Skeletal muscle cell (primary cell): ENCODE measurements at regions not wholly inside any gene's neighbourhood (a gene's known extent, or its start where the extent isn't known, plus 50 kb on each side); places are given as distances from the start of the nearest gene placed in this dataset.

Experiments
- DNase-seq: peaks from one replicate; pipeline ENCODE4 v3.0.0-alpha.2; 2010; ENCODE audit warnings: low read depth
- H3K4me3 ChIP-seq: 2 replicates; pipeline ENCODE4 v1.5.1; 2011; ENCODE audit warnings: low read depth, mild to moderate bottlenecking, control low read depth, low read length, moderate library complexity

GRCh38 chr9:82612942-82613341 is 450.0 kb downstream of the RASEF start:
- no peak overlapping the region for H3K4me3 ChIP-seq
- no peak for DNase-seq

GRCh38 chr9:82613498-82613897 is 449.4 kb downstream of the RASEF start:
- H3K4me3 ChIP-seq = no peak overlapping the region
- DNase-seq = no peak

- DNase-seq = no peak
- no peak overlapping the region for H3K4me3 ChIP-seq
Observed at GRCh38 chr9:82616545-82616944, 446.4 kb downstream of the RASEF start.

- DNase-seq = no peak
- H3K4me3 ChIP-seq = no peak overlapping the region
Observed at GRCh38 chr9:82621447-82621846, 441.5 kb downstream of the RASEF start.

- DNase-seq = no peak
- no peak overlapping the region for H3K4me3 ChIP-seq
Observed at GRCh38 chr9:82637368-82637767, 425.6 kb downstream of the RASEF start.

- H3K4me3 ChIP-seq = no peak overlapping the region
- DNase-seq = no peak
Observed at GRCh38 chr9:82645600-82645999, 417.3 kb downstream of the RASEF start.

GRCh38 chr9:82650368-82650767 is 412.6 kb downstream of the RASEF start:
- DNase-seq = no peak

GRCh38 chr9:82651474-82651873 is 411.5 kb downstream of the RASEF start:
- no peak overlapping the region for H3K4me3 ChIP-seq
- no peak for DNase-seq

More at GRCh38 chr9:82650368-82650767, 412.6 kb downstream of the RASEF start:
- no peak overlapping the region for H3K4me3 ChIP-seq

GRCh38 chr9:82665324-82665723 is 397.6 kb downstream of the RASEF start:
- H3K4me3 ChIP-seq = no peak overlapping the region
- no peak for DNase-seq

- H3K4me3 ChIP-seq = no peak overlapping the region
- DNase-seq = no peak
Observed at GRCh38 chr9:82668689-82669199, 394.2 kb downstream of the RASEF start.

- no peak overlapping the region for H3K4me3 ChIP-seq
- DNase-seq = no peak
Observed at GRCh38 chr9:82670000-82670399, 392.9 kb downstream of the RASEF start.

GRCh38 chr9:82670726-82671125 is 392.2 kb downstream of the RASEF start:
- no peak for DNase-seq
- no peak overlapping the region for H3K4me3 ChIP-seq

GRCh38 chr9:82673201-82673600 is 389.7 kb downstream of the RASEF start:
- H3K4me3 ChIP-seq = no peak overlapping the region
- no peak for DNase-seq

GRCh38 chr9:82673919-82674318 is 389.0 kb downstream of the RASEF start:
- no peak overlapping the region for H3K4me3 ChIP-seq
- DNase-seq = no peak

GRCh38 chr9:82675102-82675501 is 387.8 kb downstream of the RASEF start:
- no peak for DNase-seq
- no peak overlapping the region for H3K4me3 ChIP-seq

GRCh38 chr9:82675605-82676004 is 387.3 kb downstream of the RASEF start:
- DNase-seq = no peak
- no peak overlapping the region for H3K4me3 ChIP-seq

GRCh38 chr9:82677086-82677485 is 385.9 kb downstream of the RASEF start:
- DNase-seq = no peak
- no peak overlapping the region for H3K4me3 ChIP-seq

- no peak for DNase-seq
- H3K4me3 ChIP-seq = no peak overlapping the region
Observed at GRCh38 chr9:82679472-82679871, 383.5 kb downstream of the RASEF start.

GRCh38 chr9:82680179-82680935 is 382.6 kb downstream of the RASEF start:
- no peak for DNase-seq
- no peak overlapping the region for H3K4me3 ChIP-seq

- no peak for DNase-seq
- no peak overlapping the region for H3K4me3 ChIP-seq
Observed at GRCh38 chr9:82681809-82682208, 381.1 kb downstream of the RASEF start.

GRCh38 chr9:82682431-82682830 is 380.5 kb downstream of the RASEF start:
- DNase-seq = no peak
- H3K4me3 ChIP-seq = no peak overlapping the region
